ENCODE measurements at regions not wholly inside any gene's neighbourhood (a gene's known extent, or its start where the extent isn't known, plus 50 kb on each side); places are given as distances from the start of the nearest gene placed in this dataset.

GRCh38 chr6:14767226-14767625 is 478.6 kb upstream of the JARID2 start:
- Histone ChIP-seq H4K20me1 (ENCODE audit: control insufficient read depth, insufficient read depth, low read depth, low read length) (no peaks in the 10 kb centered on the region), H3K9me2 (replicated peaks; ENCODE audit: control insufficient read depth, low read length) (no peaks in the 10 kb centered on the region), H3K4me1 (ENCODE audit: control insufficient read depth, low read length) (no peaks in the 10 kb centered on the region), H3F3A (ENCODE audit: control insufficient read depth, insufficient read depth) (no peaks in the 10 kb centered on the region), H3K27me3 (ENCODE audit: control insufficient read depth, low read length) (no peaks in the 10 kb centered on the region), H3K9me3 (ENCODE audit: control insufficient read depth, insufficient read depth, low read length) (no peaks in the 10 kb centered on the region), H3K4me3 (ENCODE audit: low read length) (no peak overlapping the region), H3K4me2 (ENCODE audit: low read length) (no peak overlapping the region), H3K36me3 (ENCODE audit: control insufficient read depth, low read length) (no peaks in the 10 kb centered on the region), H3K27ac (ENCODE audit: low read depth, low read length) (no peak overlapping the region), H3K79me2 (ENCODE audit: control insufficient read depth, low read length) (no peaks in the 10 kb centered on the region)
- TF ChIP-seq CTCF (IDR thresholded peaks at IDR 0.05; ENCODE audit: low read depth, low read length, poor library complexity, severe bottlenecking) (no peak), EZH2phosphoT487 (IDR thresholded peaks at IDR 0.05; ENCODE audit: borderline replicate concordance, low read length) (no peak)

GRCh38 chr6:14770040-14770439 is 475.8 kb upstream of the JARID2 start:
- Histone ChIP-seq H3K27ac (ENCODE audit: low read depth, low read length) (no peak overlapping the region), H3K4me1 (ENCODE audit: control insufficient read depth, low read length) (no peaks in the 10 kb centered on the region), H3K27me3 (ENCODE audit: control insufficient read depth, low read length) (no peaks in the 10 kb centered on the region), H3K36me3 (ENCODE audit: control insufficient read depth, low read length) (no peaks in the 10 kb centered on the region), H3K79me2 (ENCODE audit: control insufficient read depth, low read length) (no peaks in the 10 kb centered on the region), H3K9me3 (ENCODE audit: control insufficient read depth, insufficient read depth, low read length) (no peaks in the 10 kb centered on the region), H4K20me1 (ENCODE audit: control insufficient read depth, insufficient read depth, low read depth, low read length) (no peaks in the 10 kb centered on the region), H3K9me2 (replicated peaks; ENCODE audit: control insufficient read depth, low read length) (no peaks in the 10 kb centered on the region), H3F3A (ENCODE audit: control insufficient read depth, insufficient read depth) (no peaks in the 10 kb centered on the region), H3K4me2 (ENCODE audit: low read length) (no peak overlapping the region), H3K4me3 (ENCODE audit: low read length) (no peak overlapping the region)
- no peak for TF ChIP-seq EZH2phosphoT487 (IDR thresholded peaks at IDR 0.05; ENCODE audit: borderline replicate concordance, low read length)
- no peak for TF ChIP-seq CTCF (IDR thresholded peaks at IDR 0.05; ENCODE audit: low read depth, low read length, poor library complexity, severe bottlenecking)

GRCh38 chr6:14770572-14770971 is 475.3 kb upstream of the JARID2 start:
- Histone ChIP-seq H3K27me3 (ENCODE audit: control insufficient read depth, low read length) (no peaks in the 10 kb centered on the region), H3K4me2 (ENCODE audit: low read length) (no peak overlapping the region)

More at GRCh38 chr6:14770572-14770971, 475.3 kb upstream of the JARID2 start:
- H3K4me1 ChIP-seq (ENCODE audit: control insufficient read depth, low read length): no peaks in the 10 kb centered on the region
- TF ChIP-seq CTCF (IDR thresholded peaks at IDR 0.05; ENCODE audit: low read depth, low read length, poor library complexity, severe bottlenecking) (no peak), EZH2phosphoT487 (IDR thresholded peaks at IDR 0.05; ENCODE audit: borderline replicate concordance, low read length) (no peak)
- no peaks in the 10 kb centered on the region for H3F3A ChIP-seq (ENCODE audit: control insufficient read depth, insufficient read depth)
- H3K4me3 ChIP-seq (ENCODE audit: low read length): no peak overlapping the region
- H3K36me3 ChIP-seq (ENCODE audit: control insufficient read depth, low read length): no peaks in the 10 kb centered on the region
- no peaks in the 10 kb centered on the region for H3K9me2 ChIP-seq (replicated peaks; ENCODE audit: control insufficient read depth, low read length)
- H4K20me1 ChIP-seq (ENCODE audit: control insufficient read depth, insufficient read depth, low read depth, low read length): no peaks in the 10 kb centered on the region
- H3K9me3 ChIP-seq (ENCODE audit: control insufficient read depth, insufficient read depth, low read length): no peaks in the 10 kb centered on the region
- H3K27ac ChIP-seq (ENCODE audit: low read depth, low read length): no peak overlapping the region
- no peaks in the 10 kb centered on the region for H3K79me2 ChIP-seq (ENCODE audit: control insufficient read depth, low read length)
